ENCODE measurements at regions not wholly inside any gene's neighbourhood (a gene's known extent, or its start where the extent isn't known, plus 50 kb on each side); places are given as distances from the start of the nearest gene placed in this dataset.

DNA sequence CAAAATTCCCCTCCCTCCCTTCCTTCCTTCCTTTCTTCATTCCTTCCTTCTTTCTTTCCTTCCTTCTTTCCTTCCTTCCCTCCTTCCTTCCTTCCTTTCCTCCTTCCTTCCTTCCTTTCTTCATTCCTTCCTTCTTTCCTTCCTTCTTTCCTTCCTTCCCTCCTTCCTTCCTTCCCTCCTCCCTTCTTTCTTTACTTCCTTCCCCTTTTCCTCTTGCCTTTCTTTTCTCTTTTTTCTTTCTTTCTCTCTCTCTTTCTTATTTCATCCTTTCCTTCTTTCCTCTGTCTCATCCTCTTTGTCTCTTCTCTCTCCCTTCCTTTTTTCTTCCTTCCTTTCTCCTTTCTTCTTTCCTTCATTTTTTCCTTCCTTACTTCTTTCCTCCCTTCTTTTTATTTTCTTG, 171.9 kb upstream of the BRINP3 start:
- Histone ChIP-seq H3K27me3 (no peaks in the 10 kb centered on the region), H3K9me3 (no peaks in the 10 kb centered on the region), H3K4me3 (no peak overlapping the region), H3K4me1 (no peaks in the 10 kb centered on the region), H3K36me3 (no peaks in the 10 kb centered on the region), H3K27ac (no peak overlapping the region)
- TF ChIP-seq POLR2A (IDR thresholded peaks at IDR 0.05), result no peak
- TF ChIP-seq, protein P1, sequence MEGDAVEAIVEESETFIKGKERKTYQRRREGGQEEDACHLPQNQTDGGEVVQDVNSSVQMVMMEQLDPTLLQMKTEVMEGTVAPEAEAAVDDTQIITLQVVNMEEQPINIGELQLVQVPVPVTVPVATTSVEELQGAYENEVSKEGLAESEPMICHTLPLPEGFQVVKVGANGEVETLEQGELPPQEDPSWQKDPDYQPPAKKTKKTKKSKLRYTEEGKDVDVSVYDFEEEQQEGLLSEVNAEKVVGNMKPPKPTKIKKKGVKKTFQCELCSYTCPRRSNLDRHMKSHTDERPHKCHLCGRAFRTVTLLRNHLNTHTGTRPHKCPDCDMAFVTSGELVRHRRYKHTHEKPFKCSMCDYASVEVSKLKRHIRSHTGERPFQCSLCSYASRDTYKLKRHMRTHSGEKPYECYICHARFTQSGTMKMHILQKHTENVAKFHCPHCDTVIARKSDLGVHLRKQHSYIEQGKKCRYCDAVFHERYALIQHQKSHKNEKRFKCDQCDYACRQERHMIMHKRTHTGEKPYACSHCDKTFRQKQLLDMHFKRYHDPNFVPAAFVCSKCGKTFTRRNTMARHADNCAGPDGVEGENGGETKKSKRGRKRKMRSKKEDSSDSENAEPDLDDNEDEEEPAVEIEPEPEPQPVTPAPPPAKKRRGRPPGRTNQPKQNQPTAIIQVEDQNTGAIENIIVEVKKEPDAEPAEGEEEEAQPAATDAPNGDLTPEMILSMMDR (IDR thresholded peaks at IDR 0.05), result no peak
- ATAC-seq (no peak), DNase-seq (no peak)
- intact Hi-C loops (cut with DNase I), result no loop called here

DNA sequence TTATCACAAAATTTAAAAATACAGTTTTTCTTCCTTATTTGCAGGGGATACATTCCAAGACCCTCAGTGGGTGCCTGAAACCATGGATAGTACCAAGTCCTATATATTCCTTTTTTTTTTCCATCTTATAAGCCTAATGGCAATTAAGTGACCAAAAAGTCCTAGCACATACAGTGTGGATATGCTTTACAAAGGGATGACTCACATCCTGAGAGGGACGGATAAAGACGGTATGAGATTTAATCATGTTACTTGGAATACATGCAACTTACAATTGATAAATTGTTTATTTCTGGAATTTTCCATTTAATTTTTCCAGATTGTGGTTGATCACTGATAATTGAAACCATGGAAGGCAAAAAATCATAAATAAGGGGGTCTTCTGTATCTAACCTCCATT, 181.2 kb upstream of the BRINP3 start:
- H3K27ac ChIP-seq, result no peak overlapping the region
- H3K4me3 ChIP-seq, result no peak overlapping the region
- no peak for TF ChIP-seq POLR2A (IDR thresholded peaks at IDR 0.05)
- TF ChIP-seq, protein P1 (IDR thresholded peaks at IDR 0.05), result no peak
- H3K4me1 ChIP-seq, result no peaks in the 10 kb centered on the region
- peaks cover 0 to 5% of the 10 kb centered on the region in 2 donors for H3K27me3 ChIP-seq
- no peaks in the 10 kb centered on the region for H3K36me3 ChIP-seq
- DNase-seq, result no peak
- no peak for ATAC-seq
- H3K9me3 ChIP-seq, result no peaks in the 10 kb centered on the region
- 44% methylated on average over 2 of the region's 2 CpGs for WGBS (ENCODE audit: insufficient coverage, low coverage, low lambda C conversion rate, missing lambda C conversion rate)
- intact Hi-C loops (cut with DNase I), result no loop called here

DNA sequence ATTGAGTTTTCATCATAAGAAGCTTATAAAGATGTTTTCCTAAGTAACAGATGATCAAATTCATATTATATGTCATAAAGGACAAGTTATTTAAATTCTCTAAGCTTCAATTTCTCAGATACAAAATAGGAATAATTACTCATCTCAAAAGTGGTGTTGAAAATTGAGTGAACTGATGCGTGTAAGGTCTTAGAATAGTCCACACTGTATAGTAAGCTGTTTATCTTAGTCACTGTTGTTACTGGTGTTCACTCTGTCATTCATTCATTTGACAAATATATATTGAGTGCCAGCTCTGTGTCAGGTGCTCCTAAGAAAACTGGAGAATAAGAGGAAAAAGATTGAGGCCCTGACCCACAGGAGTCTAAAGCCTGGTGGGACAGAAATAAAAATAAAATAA, 186.3 kb upstream of the BRINP3 start:
- no peak for ATAC-seq
- Histone ChIP-seq H3K27ac (no peak overlapping the region), H3K9me3 (no peaks in the 10 kb centered on the region), H3K36me3 (no peaks in the 10 kb centered on the region), H3K4me3 (no peak overlapping the region), H3K4me1 (no peaks in the 10 kb centered on the region), H3K27me3 (no peaks in the 10 kb centered on the region)
- TF ChIP-seq POLR2A (IDR thresholded peaks at IDR 0.05), result no peak
- TF ChIP-seq, protein P1 (IDR thresholded peaks at IDR 0.05), result no peak
- DNase-seq, result no peak
- intact Hi-C loops (cut with DNase I), result no loop called here
- WGBS (ENCODE audit: insufficient coverage, low coverage, low lambda C conversion rate, missing lambda C conversion rate), result 38% methylated on average over 1 of the region's 1 CpG

DNA sequence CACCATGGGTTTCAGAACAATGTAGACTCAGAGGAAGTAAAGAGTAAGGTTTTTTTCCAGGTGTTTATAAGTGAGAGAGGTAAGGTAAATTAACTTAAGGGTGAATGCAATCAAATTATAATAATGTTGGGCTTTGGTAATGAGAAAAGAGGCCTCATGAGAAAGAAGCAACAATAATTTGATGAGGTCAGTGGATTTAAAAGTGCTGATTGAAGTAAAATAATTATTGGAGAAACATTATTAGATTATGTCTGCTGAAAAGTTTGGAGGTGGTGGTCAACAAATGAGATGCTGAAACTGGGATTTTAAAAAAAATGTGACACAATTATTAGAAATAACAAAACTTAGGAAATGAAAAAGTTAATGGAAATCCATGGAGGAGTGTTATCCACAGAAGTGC, 187.4 kb upstream of the BRINP3 start:
- no peak overlapping the region for H3K4me3 ChIP-seq

DNA sequence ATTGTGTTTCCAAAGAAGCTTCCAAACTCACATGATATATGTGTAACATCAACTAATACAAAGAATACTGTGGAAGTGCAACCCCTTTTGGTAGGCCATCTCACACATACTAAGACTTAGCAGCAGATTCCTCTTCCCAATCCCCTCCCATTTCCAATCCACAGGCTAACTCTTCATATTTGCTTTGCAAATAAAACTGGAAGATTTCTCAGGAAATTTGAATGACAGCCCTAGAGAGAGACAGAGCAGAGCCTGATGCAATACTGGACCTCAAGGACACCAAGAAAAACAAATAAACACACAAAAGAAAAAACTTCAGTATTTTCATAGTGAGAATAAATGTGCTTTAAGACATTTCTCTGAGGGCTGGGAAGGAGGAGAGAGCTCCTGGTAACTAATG, 190.2 kb upstream of the BRINP3 start:
- no peak for TF ChIP-seq POLR2A (IDR thresholded peaks at IDR 0.05)
- TF ChIP-seq, protein P1 (IDR thresholded peaks at IDR 0.05), result no peak
- Histone ChIP-seq H3K27ac (no peak overlapping the region), H3K9me3 (no peaks in the 10 kb centered on the region), H3K4me3 (no peak overlapping the region), H3K27me3 (no peaks in the 10 kb centered on the region), H3K4me1 (no peaks in the 10 kb centered on the region), H3K36me3 (no peaks in the 10 kb centered on the region)
- intact Hi-C loops (cut with DNase I), result no loop called here
- no peak for DNase-seq
- no peak for ATAC-seq

More for the DNA sequence above, 187.4 kb upstream of the BRINP3 start:
- H3K27me3 ChIP-seq, result no peaks in the 10 kb centered on the region
- H3K36me3 ChIP-seq, result no peaks in the 10 kb centered on the region
- no peak for ATAC-seq
- intact Hi-C loops (cut with DNase I), result no loop called here
- H3K9me3 ChIP-seq, result no peaks in the 10 kb centered on the region
- no peaks in the 10 kb centered on the region for H3K4me1 ChIP-seq
- H3K27ac ChIP-seq, result no peak overlapping the region
- no peak for DNase-seq
- TF ChIP-seq, protein P1 (IDR thresholded peaks at IDR 0.05), result no peak
- no peak for TF ChIP-seq POLR2A (IDR thresholded peaks at IDR 0.05)
